H9 (cell line): ENCODE measurements at regions not wholly inside any gene's neighbourhood (a gene's known extent, or its start where the extent isn't known, plus 50 kb on each side); places are given as distances from the start of the nearest gene placed in this dataset.

ENCODE experiments used
- DNase-seq: peaks from one replicate; pipeline ENCODE4 v3.0.0-alpha.2; 2017
- H2AFZ ChIP-seq: one replicate; pipeline ENCODE4 v1.6.1; 2013; ENCODE audit warnings: mild to moderate bottlenecking, low read length, control low read depth, moderate library complexity
- H2AK5ac ChIP-seq: 2 replicates; pipeline ENCODE4 v1.6.1; 2013; ENCODE audit warnings: low read length, control low read depth, mixed read lengths; ENCODE audit not compliant: insufficient read length
- H2BK120ac ChIP-seq: one replicate; pipeline ENCODE4 v1.6.1; 2013; ENCODE audit warnings: low read depth, mild to moderate bottlenecking, low read length, control low read depth, inconsistent platforms; ENCODE audit not compliant: poor library complexity, severe bottlenecking
- H2BK12ac ChIP-seq: 2 replicates; pipeline ENCODE4 v1.6.1; 2013; ENCODE audit warnings: low read length, control low read depth, mixed read lengths, low read depth; ENCODE audit not compliant: insufficient read length
- H2BK15ac ChIP-seq: 2 replicates; pipeline ENCODE4 v1.6.1; 2013; ENCODE audit warnings: low read depth, low read length, control low read depth
- H2BK20ac ChIP-seq: one replicate; pipeline ENCODE4 v1.6.1; 2013; ENCODE audit warnings: low read depth, mild to moderate bottlenecking, low read length, control low read depth, inconsistent platforms; ENCODE audit not compliant: poor library complexity, severe bottlenecking
- H2BK5ac ChIP-seq: 2 replicates; pipeline ENCODE4 v1.6.1; 2013; ENCODE audit warnings: low read length, control low read depth, mixed read lengths; ENCODE audit not compliant: insufficient read length
- H3K14ac ChIP-seq: 2 replicates; pipeline ENCODE4 v1.6.1; 2013; ENCODE audit warnings: low read length, control low read depth; ENCODE audit not compliant: insufficient read depth
- H3K18ac ChIP-seq: 2 replicates; pipeline ENCODE4 v1.6.1; 2013; ENCODE audit warnings: low read depth, mild to moderate bottlenecking, mixed read lengths, low read length, control low read depth; ENCODE audit not compliant: insufficient read length
- H3K23ac ChIP-seq: 2 replicates; pipeline ENCODE4 v1.6.1; 2013; ENCODE audit warnings: low read length, control low read depth, mixed read lengths, low read depth; ENCODE audit not compliant: insufficient read length
- H3K23me2 ChIP-seq: 2 replicates; pipeline ENCODE4 v1.6.1; 2013; ENCODE audit warnings: low read depth, mild to moderate bottlenecking, mixed read lengths, low read length, control low read depth; ENCODE audit not compliant: insufficient read length, poor library complexity, severe bottlenecking
- H3K27ac ChIP-seq: 2 replicates; pipeline ENCODE4 v1.5.1; 2013; ENCODE audit warnings: low read length, control low read depth, mixed read lengths, low read depth; ENCODE audit not compliant: insufficient read length
- H3K27me3 ChIP-seq: 2 replicates; pipeline ENCODE4 v1.6.1; 2013; ENCODE audit warnings: low read length, control low read depth, inconsistent platforms; ENCODE audit not compliant: insufficient read depth
- H3K4ac ChIP-seq: 2 replicates; pipeline ENCODE4 v1.6.1; 2013; ENCODE audit warnings: low read depth, mild to moderate bottlenecking, control low read depth, inconsistent platforms, low read length, moderate library complexity
- H3K4me1 ChIP-seq: 2 replicates; pipeline ENCODE4 v1.6.1; 2013; ENCODE audit warnings: low read length, control low read depth, inconsistent platforms; ENCODE audit not compliant: insufficient read depth
- H3K4me2 ChIP-seq: 2 replicates; pipeline ENCODE4 v1.6.1; 2013; ENCODE audit warnings: low read length, control low read depth, mixed read lengths; ENCODE audit not compliant: insufficient read length, insufficient read depth
- H3K56ac ChIP-seq: 2 replicates; pipeline ENCODE4 v1.6.1; 2013; ENCODE audit warnings: low read depth, mild to moderate bottlenecking, mixed read lengths, low read length, control low read depth; ENCODE audit not compliant: insufficient read length
- H3K79me1 ChIP-seq: 2 replicates; pipeline ENCODE4 v1.6.1; 2013; ENCODE audit warnings: low read depth, mild to moderate bottlenecking, moderate library complexity, low read length, control low read depth, inconsistent platforms; ENCODE audit not compliant: insufficient read depth, poor library complexity, severe bottlenecking
- H3K79me2 ChIP-seq: 2 replicates; pipeline ENCODE4 v1.6.1; 2013; ENCODE audit warnings: low read length, control low read depth, inconsistent platforms; ENCODE audit not compliant: insufficient read depth
- H3K9ac ChIP-seq: 2 replicates; pipeline ENCODE4 v1.6.1; 2013; ENCODE audit warnings: low read length, control low read depth, mixed read lengths; ENCODE audit not compliant: insufficient read length; ENCODE audit errors: extremely low read depth
- H3K9me3 ChIP-seq: one replicate; pipeline ENCODE4 v1.6.1; 2013; ENCODE audit warnings: low read depth, low read length, inconsistent platforms; ENCODE audit not compliant: control insufficient read depth
- H3T11ph ChIP-seq: one replicate; pipeline ENCODE4 v1.6.1; 2013; ENCODE audit warnings: mild to moderate bottlenecking, low read length, control low read depth, inconsistent platforms
- H4K20me1 ChIP-seq: one replicate; pipeline ENCODE4 v1.6.1; 2013; ENCODE audit not compliant: control insufficient read depth, insufficient read length, insufficient read depth
- H4K5ac ChIP-seq: 2 replicates; pipeline ENCODE4 v1.6.1; 2013; ENCODE audit warnings: low read depth, mild to moderate bottlenecking, mixed read lengths, low read length, control low read depth; ENCODE audit not compliant: insufficient read length
- H4K8ac ChIP-seq: replicated peaks from 2 replicates; pipeline ENCODE4 v1.6.1; 2013; ENCODE audit warnings: low read length, control low read depth, mixed read lengths, low read depth; ENCODE audit not compliant: insufficient read length
- H4K91ac ChIP-seq: 2 replicates; pipeline ENCODE4 v1.6.1; 2013; ENCODE audit warnings: low read depth, mild to moderate bottlenecking, moderate library complexity, mixed read lengths, low read length, control low read depth; ENCODE audit not compliant: insufficient read length
- H3K27ac Mint-ChIP-seq, 3 experiments: 2 replicates in 2 of 3; 3 replicates in 1 of 3; pipeline ENCODE4 v1.8.0; 2020 to 2021; ENCODE audit warnings: mixed read lengths in 3 of 3, mild to moderate bottlenecking in 1 of 3, moderate library complexity in 1 of 3
- H3K27me3 Mint-ChIP-seq: 2 replicates; pipeline ENCODE4 v1.8.0; 2021; ENCODE audit warnings: low read depth, mild to moderate bottlenecking, moderate library complexity, mixed read lengths
- H3K36me3 Mint-ChIP-seq, 3 experiments: 2 replicates in 2 of 3; 3 replicates in 1 of 3; pipeline ENCODE4 v1.8.0; 2020 to 2021; ENCODE audit warnings: low read depth in 3 of 3, mixed read lengths in 3 of 3; ENCODE audit not compliant: insufficient read depth in 1 of 3
- H3K4me1 Mint-ChIP-seq, 2 experiments: 2 replicates each; pipeline ENCODE4 v1.8.0; 2020; ENCODE audit warnings: mixed read lengths in 2 of 2
- H3K4me3 Mint-ChIP-seq, 2 experiments: 2 replicates in 1 of 2; 3 replicates in 1 of 2; pipeline ENCODE4 v1.8.0; 2020 to 2021; ENCODE audit warnings: mild to moderate bottlenecking in 2 of 2, mixed read lengths in 2 of 2, moderate library complexity in 1 of 2
- H3K9me3 Mint-ChIP-seq, 2 experiments: 2 replicates in 1 of 2; 3 replicates in 1 of 2; pipeline ENCODE4 v1.8.0; 2020; ENCODE audit warnings: mild to moderate bottlenecking in 2 of 2, mixed read lengths in 2 of 2, moderate library complexity in 1 of 2
- TF ChIP-seq, protein P1 (sequence below): fragments of 200-600 bp; sonication (generic); conservative IDR thresholded peaks from 3 replicates; pipeline ENCODE4 v1.8.0; 2021; ENCODE audit warnings: antibody characterized with exemption, mild to moderate bottlenecking

DNA sequence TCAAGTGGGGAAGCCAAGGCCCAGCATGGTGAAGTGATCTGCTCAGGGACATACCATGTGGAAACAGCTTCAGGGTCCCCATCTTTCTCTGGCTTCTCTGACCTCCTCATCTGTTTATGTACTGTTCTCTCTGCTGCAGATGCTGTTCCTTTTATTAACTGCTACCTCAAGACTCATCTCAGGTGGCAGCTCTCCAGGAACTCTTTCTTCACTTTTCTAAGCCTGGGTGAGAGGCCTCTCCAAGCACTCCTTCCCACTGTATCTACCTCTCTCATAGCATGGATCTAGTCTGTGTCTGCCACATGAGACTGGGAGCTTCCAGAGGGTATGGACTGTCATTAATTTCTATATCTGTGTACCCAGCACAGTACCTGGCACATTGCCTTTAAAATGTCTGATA is 73.4 kb upstream of the PPM1J start:
- H3K4me2 ChIP-seq = no peak overlapping the region
- no peak overlapping the region for H2AK5ac ChIP-seq
- no peak overlapping the region for H3T11ph ChIP-seq
- H2AFZ ChIP-seq = no peak overlapping the region
- H4K91ac ChIP-seq = no peak overlapping the region
- Mint-ChIP-seq H3K27me3 (no peaks in the 10 kb centered on the region; the same call in 1 of the 2 replicates), H3K4me1 (peaks cover 28 to 32% of the 10 kb centered on the region in 2 experiments), H3K9me3 (peaks cover 9% of the 10 kb centered on the region in 2 experiments), H3K27ac (no peak overlapping the region), H3K36me3 (peaks cover 3 to 5% (median 4%) of the 10 kb centered on the region in 3 experiments; a peak in 5 of 7 replicates), H3K4me3 (no peak overlapping the region)
- H2BK5ac ChIP-seq = no peak overlapping the region
- H3K18ac ChIP-seq = no peak overlapping the region
- no peak overlapping the region for H2BK12ac ChIP-seq
- no peak overlapping the region for H4K5ac ChIP-seq
- H2BK15ac ChIP-seq = no peak overlapping the region
- H4K20me1 ChIP-seq = no peaks in the 10 kb centered on the region
- no peak overlapping the region for H3K4ac ChIP-seq
- H3K79me1 ChIP-seq = no peaks in the 10 kb centered on the region
- TF ChIP-seq, protein P1, sequence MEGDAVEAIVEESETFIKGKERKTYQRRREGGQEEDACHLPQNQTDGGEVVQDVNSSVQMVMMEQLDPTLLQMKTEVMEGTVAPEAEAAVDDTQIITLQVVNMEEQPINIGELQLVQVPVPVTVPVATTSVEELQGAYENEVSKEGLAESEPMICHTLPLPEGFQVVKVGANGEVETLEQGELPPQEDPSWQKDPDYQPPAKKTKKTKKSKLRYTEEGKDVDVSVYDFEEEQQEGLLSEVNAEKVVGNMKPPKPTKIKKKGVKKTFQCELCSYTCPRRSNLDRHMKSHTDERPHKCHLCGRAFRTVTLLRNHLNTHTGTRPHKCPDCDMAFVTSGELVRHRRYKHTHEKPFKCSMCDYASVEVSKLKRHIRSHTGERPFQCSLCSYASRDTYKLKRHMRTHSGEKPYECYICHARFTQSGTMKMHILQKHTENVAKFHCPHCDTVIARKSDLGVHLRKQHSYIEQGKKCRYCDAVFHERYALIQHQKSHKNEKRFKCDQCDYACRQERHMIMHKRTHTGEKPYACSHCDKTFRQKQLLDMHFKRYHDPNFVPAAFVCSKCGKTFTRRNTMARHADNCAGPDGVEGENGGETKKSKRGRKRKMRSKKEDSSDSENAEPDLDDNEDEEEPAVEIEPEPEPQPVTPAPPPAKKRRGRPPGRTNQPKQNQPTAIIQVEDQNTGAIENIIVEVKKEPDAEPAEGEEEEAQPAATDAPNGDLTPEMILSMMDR = no peak
- no peak overlapping the region for H2BK120ac ChIP-seq
- no peak overlapping the region for H3K56ac ChIP-seq
- H3K27me3 ChIP-seq = no peaks in the 10 kb centered on the region
- no peak overlapping the region for H3K14ac ChIP-seq
- no peak overlapping the region for H2BK20ac ChIP-seq
- H4K8ac ChIP-seq = no peak overlapping the region
- peaks cover 7% of the 10 kb centered on the region; the same call in 1 of the 2 replicates for H3K4me1 ChIP-seq
- no peaks in the 10 kb centered on the region for H3K9me3 ChIP-seq
- no peak overlapping the region for H3K9ac ChIP-seq
- no peak overlapping the region for H3K27ac ChIP-seq
- DNase-seq = no peak
- H3K23me2 ChIP-seq = no peaks in the 10 kb centered on the region
- no peak overlapping the region for H3K23ac ChIP-seq
- no peaks in the 10 kb centered on the region for H3K79me2 ChIP-seq
